IPS-20b (cell line): ENCODE measurements at regions not wholly inside any gene's neighbourhood (a gene's known extent, or its start where the extent isn't known, plus 50 kb on each side); places are given as distances from the start of the nearest gene placed in this dataset.
"Not testable (repeated sequence)": the region's sequence is repeated elsewhere in the genome, so short reads cannot be mapped to it uniquely, and the experiment has no call there.

ENCODE experiments used
- H3K27ac ChIP-seq: one replicate; pipeline ENCODE4 v1.5.1; 2013; ENCODE audit warnings: low read length
- H3K27me3 ChIP-seq: 2 replicates; pipeline ENCODE4 v1.6.1; 2013; ENCODE audit warnings: mild to moderate bottlenecking, low read length, inconsistent platforms; ENCODE audit not compliant: insufficient read depth
- H3K36me3 ChIP-seq: 2 replicates; pipeline ENCODE4 v1.6.1; 2013; ENCODE audit warnings: low read depth, mild to moderate bottlenecking, inconsistent platforms, low read length, moderate library complexity; ENCODE audit not compliant: insufficient read depth
- H3K4me1 ChIP-seq: 2 replicates; pipeline ENCODE4 v1.6.1; 2013; ENCODE audit warnings: mild to moderate bottlenecking, control low read depth, inconsistent platforms, low read length, moderate library complexity; ENCODE audit not compliant: insufficient read depth
- H3K4me3 ChIP-seq: 2 replicates; pipeline ENCODE4 v1.5.1; 2013; ENCODE audit warnings: mild to moderate bottlenecking, low read length, inconsistent platforms
- H3K9ac ChIP-seq: 2 replicates; pipeline ENCODE4 v1.6.1; 2013; ENCODE audit warnings: low read depth, mild to moderate bottlenecking, inconsistent platforms, low read length, moderate library complexity
- H3K9me3 ChIP-seq: 2 replicates; pipeline ENCODE4 v1.6.1; 2013; ENCODE audit warnings: mild to moderate bottlenecking, low read depth, low read length, inconsistent platforms; ENCODE audit not compliant: insufficient read depth

DNA sequence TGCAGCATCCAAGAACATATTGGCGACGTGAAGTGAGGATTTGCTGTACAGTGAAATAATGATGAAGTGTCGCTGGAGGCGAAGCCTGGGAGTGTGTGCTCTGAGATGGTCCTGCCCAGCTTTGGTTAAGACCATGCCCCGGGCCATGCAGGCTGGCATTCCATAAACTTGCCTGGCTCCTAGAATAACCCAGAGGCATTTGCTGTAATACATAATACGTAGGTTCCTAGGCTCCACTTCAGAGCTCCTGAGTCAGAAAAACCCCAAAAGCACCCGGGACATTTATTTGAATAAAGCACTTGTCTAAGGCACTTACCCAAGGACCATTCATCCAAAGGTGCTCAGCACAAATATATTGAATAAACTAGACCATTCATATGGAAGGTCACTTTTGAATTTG is 279.3 kb downstream of the ABCC12 start:
- no peaks in the 10 kb centered on the region for H3K27me3 ChIP-seq
- H3K4me1 ChIP-seq, result no peaks in the 10 kb centered on the region
- no peak overlapping the region for H3K4me3 ChIP-seq
- no peak overlapping the region for H3K9ac ChIP-seq
- no peaks in the 10 kb centered on the region for H3K36me3 ChIP-seq
- H3K9me3 ChIP-seq, result no peaks in the 10 kb centered on the region
- H3K27ac ChIP-seq, result no peak overlapping the region

DNA sequence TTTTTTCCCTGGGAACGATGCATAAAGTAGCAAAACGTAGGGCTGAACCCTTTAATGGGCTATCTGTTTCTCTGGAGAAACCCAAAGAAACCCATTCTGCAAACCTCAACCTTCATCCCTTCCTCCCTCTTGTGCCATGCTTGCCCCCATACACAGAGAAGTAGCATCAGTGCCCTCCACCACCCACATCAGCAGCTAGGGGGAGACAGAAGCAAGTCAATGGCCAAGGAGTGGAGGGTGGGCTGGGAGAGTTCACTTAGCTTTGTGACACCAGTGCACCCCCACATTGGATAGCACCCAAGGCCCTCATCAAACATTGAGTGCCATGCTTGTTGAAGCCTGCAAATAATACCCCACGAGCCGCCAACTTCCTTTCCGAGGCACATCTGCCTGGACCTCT is 282.4 kb downstream of the ABCC12 start:
- Histone ChIP-seq H3K4me1 (no peaks in the 10 kb centered on the region), H3K27me3 (no peaks in the 10 kb centered on the region), H3K27ac (no peak overlapping the region), H3K4me3 (no peak overlapping the region), H3K36me3 (no peaks in the 10 kb centered on the region), H3K9ac (no peak overlapping the region), H3K9me3 (no peaks in the 10 kb centered on the region)

GRCh38 chr16:47872225-47872624 is 283.6 kb downstream of the ABCC12 start:
- H3K4me3 ChIP-seq, result no peak overlapping the region
- H3K4me1 ChIP-seq, result no peaks in the 10 kb centered on the region
- H3K9me3 ChIP-seq, result peaks cover 3% of the 10 kb centered on the region; the same call in 1 of the 2 replicates
- no peaks in the 10 kb centered on the region for H3K36me3 ChIP-seq
- no peak overlapping the region for H3K9ac ChIP-seq
- H3K27ac ChIP-seq, result no peak overlapping the region
- H3K27me3 ChIP-seq, result no peaks in the 10 kb centered on the region

- Histone ChIP-seq H3K27me3 (no peaks in the 10 kb centered on the region), H3K9me3 (peaks cover 3% of the 10 kb centered on the region; the same call in 1 of the 2 replicates), H3K9ac (no peak overlapping the region), H3K36me3 (no peaks in the 10 kb centered on the region), H3K4me1 (peaks cover 23% of the 10 kb centered on the region), H3K4me3 (no peak overlapping the region), H3K27ac (no peak overlapping the region)
Measured at GRCh38 chr16:47866423-47866822, 289.4 kb downstream of the ABCC12 start.

DNA sequence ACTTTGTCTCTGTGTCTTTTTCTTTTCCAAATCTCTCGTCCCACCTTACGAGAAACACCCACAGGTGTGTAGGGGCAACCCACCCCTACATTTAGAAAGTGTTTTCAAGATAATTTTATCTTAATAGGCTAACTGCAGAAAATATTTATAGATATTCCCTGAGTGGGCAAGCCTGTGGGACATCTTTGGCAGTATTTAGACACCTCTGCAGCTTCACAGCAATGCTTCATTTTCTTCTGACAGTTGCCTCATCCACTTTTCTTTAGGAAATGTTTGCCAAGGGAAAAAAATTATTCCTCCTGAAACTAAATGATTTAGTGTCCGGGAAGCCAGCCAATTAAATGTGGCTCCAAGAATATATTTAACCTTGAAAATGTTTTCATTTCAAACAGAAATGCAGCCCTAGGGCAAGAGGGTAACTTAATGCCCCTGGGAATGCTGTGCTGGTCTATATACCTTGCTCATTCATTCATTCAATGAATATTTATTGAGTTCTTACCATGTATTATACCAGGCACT is 290.4 kb downstream of the ABCC12 start:
- 0 out of 2 replicates have a peak overlapping the region, but pooled peaks have one; percentile 25 for H3K9ac ChIP-seq

GRCh38 chr16:47864262-47864661 is 291.5 kb downstream of the ABCC12 start:
- not testable (repeated sequence) for H3K9ac ChIP-seq, H3K27me3 ChIP-seq, H3K9me3 ChIP-seq, H3K4me3 ChIP-seq, H3K36me3 ChIP-seq, H3K27ac ChIP-seq
- peaks cover 23% of the 10 kb centered on the region for H3K4me1 ChIP-seq

More for the DNA sequence above, 290.4 kb downstream of the ABCC12 start:
- no peak overlapping the region for H3K4me3 ChIP-seq
- H3K9me3 ChIP-seq, result peaks cover 3% of the 10 kb centered on the region; the same call in 1 of the 2 replicates
- peaks cover 23% of the 10 kb centered on the region for H3K4me1 ChIP-seq
- H3K27me3 ChIP-seq, result no peaks in the 10 kb centered on the region
- H3K27ac ChIP-seq, result no peak overlapping the region
- H3K36me3 ChIP-seq, result no peaks in the 10 kb centered on the region

GRCh38 chr16:47861999-47862398 is 293.8 kb downstream of the ABCC12 start:
- Histone ChIP-seq H3K27me3 (no peaks in the 10 kb centered on the region), H3K27ac (no peak overlapping the region), H3K9ac (no peak overlapping the region), H3K4me1 (peaks cover 23% of the 10 kb centered on the region), H3K36me3 (no peaks in the 10 kb centered on the region), H3K9me3 (no peaks in the 10 kb centered on the region), H3K4me3 (no peak overlapping the region)

DNA sequence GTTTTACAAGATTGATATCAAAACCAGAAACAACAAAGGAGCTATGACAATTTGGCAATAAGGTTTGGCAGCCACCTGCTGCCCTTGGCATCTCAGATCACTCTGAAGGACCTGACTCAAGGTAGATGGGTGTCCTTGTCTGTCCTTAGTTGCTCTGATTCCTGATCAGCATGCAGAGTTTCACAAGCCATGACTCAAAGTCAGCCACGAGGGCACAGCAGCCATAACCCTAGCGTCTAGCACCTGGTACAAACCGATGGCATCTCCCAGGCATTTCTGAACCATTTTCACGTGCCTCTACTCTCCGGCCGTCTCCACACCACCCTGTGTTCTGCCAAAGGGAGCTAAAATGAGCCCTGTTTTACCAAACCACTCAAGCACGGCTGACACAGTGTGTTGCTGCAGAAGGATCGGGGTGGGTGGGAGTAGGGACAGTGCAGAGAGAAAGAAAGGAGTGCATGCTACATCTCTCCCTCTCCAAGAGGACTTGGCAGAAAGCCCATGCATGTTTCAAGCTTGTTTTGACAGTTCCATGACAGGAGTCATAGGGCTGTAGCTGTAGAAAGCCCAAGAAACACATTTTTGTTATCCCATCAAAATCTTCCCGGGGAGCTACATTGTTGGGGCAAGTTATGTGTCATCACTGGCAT is 297.3 kb downstream of the ABCC12 start:
- H3K4me3 ChIP-seq, result no peak overlapping the region
- no peaks in the 10 kb centered on the region for H3K36me3 ChIP-seq
- no peak overlapping the region for H3K27ac ChIP-seq
- no peaks in the 10 kb centered on the region for H3K4me1 ChIP-seq
- H3K9me3 ChIP-seq, result no peaks in the 10 kb centered on the region
- H3K9ac ChIP-seq, result no peak overlapping the region
- H3K27me3 ChIP-seq, result no peaks in the 10 kb centered on the region

DNA sequence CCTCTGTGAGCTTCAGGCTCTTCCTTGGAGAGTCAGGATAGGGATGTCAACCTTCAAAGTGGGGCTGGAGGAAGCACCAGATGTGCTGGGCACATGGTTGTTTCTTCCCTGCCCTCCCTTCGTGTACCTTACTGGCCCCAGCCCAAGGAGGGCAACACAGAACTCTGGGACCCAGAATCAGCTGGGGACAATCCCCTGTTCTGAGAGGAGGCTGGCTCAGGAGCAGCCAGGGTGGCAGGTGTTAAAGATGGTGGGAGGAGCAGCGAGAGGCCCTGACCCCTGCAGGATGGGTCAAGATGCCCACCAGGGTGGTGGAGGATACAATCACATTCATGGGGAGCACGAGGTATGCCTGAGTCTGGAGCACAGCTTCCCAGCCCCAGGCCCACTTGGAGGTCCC is 300.4 kb downstream of the ABCC12 start:
- Histone ChIP-seq H3K4me3 (no peak overlapping the region), H3K27me3 (peaks cover 6% of the 10 kb centered on the region; the same call in 1 of the 2 replicates), H3K27ac (no peak overlapping the region), H3K9me3 (no peaks in the 10 kb centered on the region), H3K4me1 (no peaks in the 10 kb centered on the region), H3K9ac (no peak overlapping the region), H3K36me3 (no peaks in the 10 kb centered on the region)

- peaks cover 13% of the 10 kb centered on the region; the same call in 1 of the 2 replicates for H3K27me3 ChIP-seq
- H3K9ac ChIP-seq, result no peak overlapping the region
- H3K4me1 ChIP-seq, result no peaks in the 10 kb centered on the region
- no peaks in the 10 kb centered on the region for H3K9me3 ChIP-seq
- H3K4me3 ChIP-seq, result no peak overlapping the region
- H3K36me3 ChIP-seq, result no peaks in the 10 kb centered on the region
- no peak overlapping the region for H3K27ac ChIP-seq
Measured at GRCh38 chr16:47854737-47855136, 301.1 kb downstream of the ABCC12 start.

DNA sequence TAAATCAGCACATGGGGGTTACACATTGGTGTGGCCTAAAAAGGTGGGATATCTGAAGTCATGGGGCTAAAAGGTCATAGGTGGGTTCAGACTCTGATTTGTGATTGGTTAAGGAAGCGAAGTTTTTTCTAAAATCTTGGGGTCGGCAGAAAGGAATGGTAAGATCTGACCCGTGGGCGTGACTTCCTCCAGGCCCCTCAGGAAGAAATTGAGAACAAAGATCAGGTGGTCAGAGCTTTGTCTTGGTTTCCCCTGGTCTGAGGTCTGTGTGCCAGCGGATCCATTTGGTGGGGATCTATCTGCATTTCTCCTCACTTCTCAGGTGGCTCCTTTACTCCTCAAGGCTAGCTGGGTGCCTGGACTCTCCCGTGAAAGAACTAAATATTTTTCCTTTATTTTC is 302.8 kb downstream of the ABCC12 start:
- H3K27me3 ChIP-seq, result peaks cover 19% of the 10 kb centered on the region; the same call in 1 of the 2 replicates
- H3K36me3 ChIP-seq, result no peaks in the 10 kb centered on the region
- H3K9ac ChIP-seq, result no peak overlapping the region
- H3K9me3 ChIP-seq, result no peaks in the 10 kb centered on the region
- no peak overlapping the region for H3K4me3 ChIP-seq
- peaks cover 14% of the 10 kb centered on the region for H3K4me1 ChIP-seq
- no peak overlapping the region for H3K27ac ChIP-seq

DNA sequence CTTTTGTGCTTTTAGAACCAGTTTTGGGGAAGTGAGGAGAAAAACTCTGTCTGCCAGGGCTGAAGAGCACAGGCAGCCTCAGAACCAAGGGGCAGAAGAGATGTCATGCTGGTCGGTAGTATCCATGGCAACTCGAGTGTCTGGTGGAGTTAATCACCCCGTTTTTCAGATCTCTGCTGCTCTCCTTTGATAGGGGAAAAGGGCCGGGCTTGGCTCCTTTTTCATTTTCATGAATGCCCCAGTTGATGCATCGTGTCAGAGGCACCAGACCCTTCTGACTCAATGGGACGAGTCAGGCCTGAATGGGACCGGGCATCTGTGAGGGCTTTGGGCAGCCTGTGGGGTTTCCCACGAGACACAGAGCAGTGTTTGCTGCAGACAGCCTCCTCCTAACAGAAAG is 304.6 kb downstream of the ABCC12 start:
- peaks cover 30% of the 10 kb centered on the region for H3K4me1 ChIP-seq
- no peaks in the 10 kb centered on the region for H3K9me3 ChIP-seq
- no peaks in the 10 kb centered on the region for H3K36me3 ChIP-seq
- H3K27ac ChIP-seq, result no peak overlapping the region
- H3K27me3 ChIP-seq, result peaks cover 28% of the 10 kb centered on the region; the same call in 1 of the 2 replicates
- no peak overlapping the region for H3K4me3 ChIP-seq
- no peak overlapping the region for H3K9ac ChIP-seq
